Activated T-cell treated with anti-CD3 and anti-CD28 coated beads, Interleukin-2, amount 50 U/mL, for 72 hours (primary cell): ENCODE measurements at regions not wholly inside any gene's neighbourhood (a gene's known extent, or its start where the extent isn't known, plus 50 kb on each side); places are given as distances from the start of the nearest gene placed in this dataset.
A peak's percentile ranks its signal among the peaks of the same experiment; 100 is the strongest.
"Not testable (repeated sequence)": the region's sequence is repeated elsewhere in the genome, so short reads cannot be mapped to it uniquely, and the experiment has no call there.

Experiments
- ATAC-seq, 2 donors: fragments of 150-1000 bp; cut with Tn5 transposase; replicated peaks in 1 of 2; 2 replicates each; pipeline ENCODE4 v1.10.0; 2021; ENCODE audit warnings: moderate library complexity in 2 of 2, mild to moderate bottlenecking in 1 of 2
- DNase-seq, 2 donors: peaks; one replicate each; pipeline ENCODE4 v3.0.0; 2021 to 2022; ENCODE audit warnings: mixed read lengths in 1 of 2
- H3K27ac Mint-ChIP-seq: one replicate; pipeline ENCODE4 v1.8.0; 2022; ENCODE audit warnings: mild to moderate bottlenecking, moderate library complexity, mixed read lengths
- H3K27me3 Mint-ChIP-seq: one replicate; pipeline ENCODE4 v1.8.0; 2022; ENCODE audit warnings: low read depth, mixed read lengths
- H3K36me3 Mint-ChIP-seq, 2 donors: one replicate each; pipeline ENCODE4 v1.8.0; 2022; ENCODE audit warnings: mixed read lengths in 2 of 2, mild to moderate bottlenecking in 1 of 2; ENCODE audit not compliant: insufficient read depth in 2 of 2
- H3K4me1 Mint-ChIP-seq: one replicate; pipeline ENCODE4 v1.8.0; 2022; ENCODE audit warnings: low read depth, mixed read lengths
- H3K4me3 Mint-ChIP-seq, 2 donors: one replicate each; pipeline ENCODE4 v1.8.0; 2022; ENCODE audit warnings: mild to moderate bottlenecking in 2 of 2, mixed read lengths in 2 of 2, moderate library complexity in 2 of 2
- H3K9me3 Mint-ChIP-seq, 2 donors: one replicate each; pipeline ENCODE4 v1.8.0; 2022; ENCODE audit warnings: mixed read lengths in 2 of 2

DNA sequence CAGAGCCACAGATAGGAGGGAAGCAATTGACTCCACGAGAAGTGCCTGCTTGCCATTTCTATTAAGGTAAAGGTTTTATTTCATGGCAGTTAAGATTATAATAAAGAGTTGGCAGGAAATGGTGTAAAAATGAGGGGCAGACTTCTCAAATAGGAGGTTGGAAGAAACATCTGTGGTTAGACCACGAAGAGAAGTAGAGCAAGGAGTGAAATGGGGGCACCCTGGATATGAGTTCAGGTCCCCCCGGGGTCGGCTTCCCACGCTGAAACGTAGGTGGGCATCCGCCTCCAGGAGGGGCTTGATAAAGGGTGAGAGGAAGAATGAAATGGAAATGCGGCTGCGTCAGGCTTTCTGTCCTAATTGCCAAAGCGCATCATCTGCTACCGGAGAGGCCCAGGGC, 209.1 kb downstream of the MAF start:
- no peak overlapping the region for H3K4me3 Mint-ChIP-seq
- H3K36me3 Mint-ChIP-seq, result no peaks in the 10 kb centered on the region
- DNase-seq (no peak), ATAC-seq (no peak)
- no peak overlapping the region for H3K27ac Mint-ChIP-seq
- peaks cover 14% of the 10 kb centered on the region for H3K27me3 Mint-ChIP-seq
- no peaks in the 10 kb centered on the region for H3K9me3 Mint-ChIP-seq
- no peaks in the 10 kb centered on the region for H3K4me1 Mint-ChIP-seq

GRCh38 chr16:79390481-79391051, 210.0 kb downstream of the MAF start:
- Mint-ChIP-seq H3K4me3 (no peak overlapping the region), H3K36me3 (no peaks in the 10 kb centered on the region), H3K4me1 (no peaks in the 10 kb centered on the region), H3K9me3 (no peaks in the 10 kb centered on the region), H3K27me3 (peaks cover 14% of the 10 kb centered on the region), H3K27ac (no peak overlapping the region)
- DNase-seq (no peak), ATAC-seq (no peak)

DNA sequence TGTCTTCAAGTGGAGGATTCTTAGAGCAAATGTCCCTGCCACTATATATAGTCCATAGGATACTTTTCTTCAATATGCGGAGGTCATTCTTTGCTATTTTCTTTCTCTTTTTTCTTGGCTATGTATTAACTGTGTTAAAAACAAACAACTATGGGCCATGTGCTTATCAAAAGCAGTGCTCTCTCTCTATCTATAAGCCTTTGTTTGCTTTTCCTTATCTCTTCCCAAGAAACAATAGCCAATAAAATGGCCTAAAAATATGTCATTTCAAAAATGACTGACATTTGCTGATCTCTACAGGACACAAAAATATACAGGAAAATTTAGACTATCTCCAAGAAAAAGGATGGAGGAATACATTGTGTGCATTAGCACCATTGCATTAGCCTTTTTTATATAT, 212.1 kb downstream of the MAF start:
- ATAC-seq (no peak), DNase-seq (no peak)
- no peaks in the 10 kb centered on the region for H3K4me1 Mint-ChIP-seq
- H3K27me3 Mint-ChIP-seq, result peaks cover 14% of the 10 kb centered on the region
- H3K4me3 Mint-ChIP-seq, result no peak overlapping the region
- H3K27ac Mint-ChIP-seq, result no peak overlapping the region
- no peaks in the 10 kb centered on the region for H3K36me3 Mint-ChIP-seq
- H3K9me3 Mint-ChIP-seq, result no peaks in the 10 kb centered on the region

DNA sequence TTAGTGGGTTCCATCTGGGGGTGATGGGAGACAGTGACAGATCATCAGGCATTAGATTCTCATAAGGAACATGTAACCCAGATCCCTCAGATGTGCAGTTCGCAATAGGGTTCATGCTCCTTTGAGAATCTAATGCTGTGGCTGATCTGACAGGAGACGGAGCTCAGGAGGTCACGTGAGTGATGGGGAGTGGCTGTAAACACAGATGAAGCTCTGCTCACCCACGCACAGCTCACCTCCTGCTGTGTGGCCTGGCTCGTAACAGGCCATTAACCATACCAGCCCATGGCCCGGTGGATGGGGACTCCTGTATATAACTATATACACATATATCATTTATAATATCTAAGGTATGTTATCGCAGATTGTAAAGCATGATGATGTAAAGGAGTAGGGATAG, 214.2 kb downstream of the MAF start:
- no peak for DNase-seq
- H3K27ac Mint-ChIP-seq, result no peak overlapping the region

DNA sequence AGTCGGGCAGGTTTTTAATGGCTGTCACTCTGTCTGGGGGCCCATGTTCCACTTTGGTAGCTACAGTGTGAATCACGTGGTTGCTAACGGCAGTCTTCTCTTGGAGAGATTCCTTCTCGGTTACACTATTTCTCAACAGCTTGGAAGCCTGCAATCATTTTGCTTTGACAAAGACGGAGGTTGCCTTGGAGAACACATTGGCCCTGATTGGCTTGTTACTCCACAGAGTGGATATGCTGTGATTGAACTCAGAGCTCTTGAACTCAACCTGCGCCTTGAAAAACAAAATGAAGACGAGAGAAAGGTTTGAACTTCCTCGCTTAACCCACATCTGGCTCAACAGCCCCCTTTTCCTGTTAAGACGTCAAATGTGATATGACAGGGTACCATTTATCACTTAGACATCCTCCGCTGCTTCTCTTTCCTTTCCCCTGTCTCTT, 218.9 kb downstream of the MAF start:
- H3K27ac Mint-ChIP-seq, result no peak overlapping the region
- peaks cover 24% of the 10 kb centered on the region for H3K4me1 Mint-ChIP-seq
- peaks cover 0 to 4% of the 10 kb centered on the region in 2 donors for H3K36me3 Mint-ChIP-seq
- no peaks in the 10 kb centered on the region for H3K27me3 Mint-ChIP-seq
- no peaks in the 10 kb centered on the region for H3K9me3 Mint-ChIP-seq
- H3K4me3 Mint-ChIP-seq, result peak overlapping the region; percentile 34 to 58
- DNase-seq (no peak), ATAC-seq (no peak)

More for the DNA sequence above, 214.2 kb downstream of the MAF start:
- H3K36me3 Mint-ChIP-seq, result no peaks in the 10 kb centered on the region
- peaks cover 9% of the 10 kb centered on the region for H3K4me1 Mint-ChIP-seq
- no peak overlapping the region for H3K4me3 Mint-ChIP-seq
- peaks cover 3% of the 10 kb centered on the region for H3K27me3 Mint-ChIP-seq
- H3K9me3 Mint-ChIP-seq, result no peaks in the 10 kb centered on the region
- no peak for ATAC-seq

- peak overlapping the region; percentile 2 for H3K27ac Mint-ChIP-seq
- peak overlapping the region; percentile 34 to 58 for H3K4me3 Mint-ChIP-seq
- H3K9me3 Mint-ChIP-seq, result no peaks in the 10 kb centered on the region
- H3K27me3 Mint-ChIP-seq, result no peaks in the 10 kb centered on the region
- peaks cover 24% of the 10 kb centered on the region for H3K4me1 Mint-ChIP-seq
- H3K36me3 Mint-ChIP-seq, result peaks cover 0 to 4% of the 10 kb centered on the region in 2 donors
- DNase-seq (no peak), ATAC-seq (peak in 1 of 2 donors; percentile 33)
Measured at GRCh38 chr16:79380995-79381602, 219.4 kb downstream of the MAF start.

- Mint-ChIP-seq H3K4me3 (no peak overlapping the region), H3K4me1 (peaks cover 28% of the 10 kb centered on the region), H3K36me3 (peaks cover 3 to 4% of the 10 kb centered on the region in 2 donors), H3K27me3 (peaks cover 5% of the 10 kb centered on the region), H3K27ac (no peak overlapping the region), H3K9me3 (peaks cover 6 to 7% of the 10 kb centered on the region in 2 donors)
- ATAC-seq (no peak), DNase-seq (no peak)
Measured at GRCh38 chr16:79379095-79379494, 221.4 kb downstream of the MAF start.

GRCh38 chr16:79377082-79377481, 223.5 kb downstream of the MAF start:
- not testable (repeated sequence) for DNase-seq, H3K4me3 Mint-ChIP-seq, H3K9me3 Mint-ChIP-seq, H3K27ac Mint-ChIP-seq, ATAC-seq, H3K36me3 Mint-ChIP-seq, H3K27me3 Mint-ChIP-seq
- peaks cover 34% of the 10 kb centered on the region for H3K4me1 Mint-ChIP-seq

- Mint-ChIP-seq H3K9me3 (peaks cover 14 to 17% of the 10 kb centered on the region in 2 donors), H3K27ac (no peak overlapping the region), H3K4me3 (no peak overlapping the region), H3K4me1 (peaks cover 21% of the 10 kb centered on the region), H3K27me3 (peaks cover 7% of the 10 kb centered on the region), H3K36me3 (peaks cover 15 to 17% of the 10 kb centered on the region in 2 donors)
- no peak for DNase-seq
- ATAC-seq, result no peak
Measured at GRCh38 chr16:79375351-79375750, 225.2 kb downstream of the MAF start.

GRCh38 chr16:79372503-79373184, 227.9 kb downstream of the MAF start:
- ATAC-seq, result peak; percentile 91

DNA sequence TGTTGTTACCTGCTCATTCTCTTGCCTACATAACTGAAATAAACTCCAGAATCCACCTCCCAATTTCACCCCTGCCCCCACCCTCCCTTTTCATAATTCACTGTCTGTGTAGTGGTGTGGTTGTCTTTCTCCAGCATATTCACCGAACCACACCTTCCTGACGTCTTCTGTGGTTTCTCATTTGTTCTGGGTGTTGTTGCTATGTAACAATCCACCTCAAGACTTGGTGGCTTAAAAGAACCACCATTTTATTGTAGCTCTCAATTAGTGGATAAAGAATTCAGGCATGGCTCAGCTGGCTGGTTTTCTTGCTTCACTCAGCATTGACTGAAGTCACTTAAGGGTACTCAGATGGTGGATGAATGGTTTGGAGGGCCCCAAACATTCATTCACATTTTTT, 229.8 kb downstream of the MAF start:
- Mint-ChIP-seq H3K9me3 (peaks cover 16 to 20% of the 10 kb centered on the region in 2 donors), H3K4me3 (no peak overlapping the region), H3K36me3 (peaks cover 15 to 16% of the 10 kb centered on the region in 2 donors), H3K4me1 (peaks cover 16% of the 10 kb centered on the region), H3K27me3 (peaks cover 7% of the 10 kb centered on the region), H3K27ac (no peak overlapping the region)
- ATAC-seq (peak; percentile 10 to 15), DNase-seq (no peak)

More at GRCh38 chr16:79372503-79373184, 227.9 kb downstream of the MAF start:
- H3K27ac Mint-ChIP-seq, result peak overlapping the region; percentile 27
- peak overlapping the region; percentile 4 to 15 for H3K4me3 Mint-ChIP-seq
- H3K36me3 Mint-ChIP-seq, result peaks cover 15 to 20% of the 10 kb centered on the region in 2 donors
- peaks cover 16 to 17% of the 10 kb centered on the region in 2 donors for H3K9me3 Mint-ChIP-seq
- peak; percentile 46 to 61 for DNase-seq
- H3K4me1 Mint-ChIP-seq, result peaks cover 16% of the 10 kb centered on the region
- H3K27me3 Mint-ChIP-seq, result peaks cover 7% of the 10 kb centered on the region

DNA sequence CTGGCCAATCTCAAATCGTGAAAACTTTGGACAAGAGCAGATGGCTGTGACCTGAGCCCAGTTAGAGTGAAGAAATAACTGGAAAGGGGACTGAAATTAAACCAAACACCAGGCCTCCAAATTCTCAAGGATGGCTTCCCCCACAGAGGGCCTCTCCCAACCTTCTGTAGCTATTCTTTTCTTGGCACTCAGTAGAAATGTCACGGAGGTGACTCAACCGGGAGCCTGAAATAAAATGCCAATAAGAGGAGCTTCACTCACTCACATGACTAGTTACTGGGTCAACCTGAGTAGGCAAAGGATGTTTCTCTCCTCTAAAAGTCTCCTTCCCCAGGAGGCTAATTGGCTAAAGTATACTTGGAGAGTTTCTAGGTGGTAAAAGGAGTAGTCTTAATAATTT, 230.7 kb downstream of the MAF start:
- Mint-ChIP-seq H3K27ac (no peak overlapping the region), H3K27me3 (peaks cover 7% of the 10 kb centered on the region), H3K4me3 (no peak overlapping the region), H3K4me1 (peaks cover 16% of the 10 kb centered on the region), H3K36me3 (peaks cover 16% of the 10 kb centered on the region in 2 donors), H3K9me3 (peaks cover 14 to 17% of the 10 kb centered on the region in 2 donors)
- DNase-seq, result no peak
- ATAC-seq, result no peak

DNA sequence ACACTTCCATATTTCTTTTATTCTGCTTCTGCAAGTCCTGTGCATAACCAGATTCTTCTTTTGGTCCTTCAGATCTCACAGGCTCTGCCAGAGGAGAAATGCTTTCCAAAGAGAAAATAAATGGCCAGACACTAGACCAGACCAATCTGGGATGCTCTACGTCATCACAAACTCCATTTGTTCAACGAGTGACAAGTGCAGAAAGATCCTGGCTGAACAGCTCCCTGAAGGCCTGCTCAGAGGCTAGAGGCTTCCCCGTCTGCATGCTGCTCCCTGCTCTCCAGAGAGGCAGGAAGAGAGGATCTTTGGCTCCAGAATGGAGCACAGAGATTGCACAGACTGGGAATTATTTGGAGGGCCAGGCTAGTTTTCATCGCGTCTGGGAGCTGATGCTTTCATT, 232.7 kb downstream of the MAF start:
- Mint-ChIP-seq H3K4me3 (no peak overlapping the region), H3K4me1 (peaks cover 19% of the 10 kb centered on the region), H3K27ac (no peak overlapping the region), H3K9me3 (peaks cover 9 to 13% of the 10 kb centered on the region in 2 donors), H3K36me3 (peaks cover 12 to 16% of the 10 kb centered on the region in 2 donors), H3K27me3 (peaks cover 10% of the 10 kb centered on the region)
- ATAC-seq (no peak), DNase-seq (no peak)
